ENCODE measurements at regions not wholly inside any gene's neighbourhood (a gene's known extent, or its start where the extent isn't known, plus 50 kb on each side); places are given as distances from the start of the nearest gene placed in this dataset.

DNA sequence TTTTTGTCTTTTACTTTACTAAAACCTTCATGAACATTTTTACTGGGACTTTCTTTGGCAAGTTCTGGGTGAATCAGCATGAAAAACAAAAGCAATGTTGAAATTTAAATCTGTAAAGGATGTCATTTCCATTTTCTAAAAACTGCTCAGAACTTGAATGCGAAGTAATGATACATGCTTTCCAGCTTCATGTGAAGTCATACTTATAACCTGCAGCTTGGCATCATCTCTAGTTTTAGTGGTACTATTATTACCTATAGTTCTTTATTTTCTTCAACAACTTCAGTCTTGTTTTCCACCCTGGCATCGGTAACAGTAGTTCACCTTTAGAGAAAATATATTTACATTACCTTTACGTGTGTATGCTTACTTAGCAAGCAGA, 421.4 kb upstream of the DIPK2B start:
- H3K9me3 ChIP-seq (ENCODE audit: control insufficient read depth, insufficient read depth, low read length), result peaks cover 2% of the 10 kb centered on the region; the same call in 1 of the 2 replicates
- H2BK20ac ChIP-seq (ENCODE audit: low read depth, low read length), result peak overlapping the region; percentile 89; the same call in 1 of the 2 replicates
- intact Hi-C loops (cut with micrococcal nuclease), result loop anchor here (2.0 to 5.0 kb wide), 2 partner anchors 121 to 300 kb away; no protein-coding TSS in a partner anchor
- TF ChIP-seq RCOR1 (IDR thresholded peaks at IDR 0.05; ENCODE audit: insufficient replicate concordance, low read length) (no peak), FOS (IDR thresholded peaks at IDR 0.05; ENCODE audit: low read depth, low read length) (no peak), CTCF (conservative IDR thresholded peaks at IDR 0.05; ENCODE audit: low read depth, low read length) (no peak), BHLHE40 (IDR thresholded peaks at IDR 0.05; ENCODE audit: low read depth, low read length) (no peak), POLR2A (IDR thresholded peaks at IDR 0.05; ENCODE audit: low read depth, low read length) (no peak), RAD21 (IDR thresholded peaks at IDR 0.05; ENCODE audit: low read length) (no peak), SMC3 (IDR thresholded peaks at IDR 0.05; ENCODE audit: low read depth, low read length) (no peak), MAFK (IDR thresholded peaks at IDR 0.05; ENCODE audit: low read depth, low read length) (no peak), CEBPB (IDR thresholded peaks at IDR 0.05; ENCODE audit: low read depth, low read length) (no peak)
- TF ChIP-seq, protein P1, sequence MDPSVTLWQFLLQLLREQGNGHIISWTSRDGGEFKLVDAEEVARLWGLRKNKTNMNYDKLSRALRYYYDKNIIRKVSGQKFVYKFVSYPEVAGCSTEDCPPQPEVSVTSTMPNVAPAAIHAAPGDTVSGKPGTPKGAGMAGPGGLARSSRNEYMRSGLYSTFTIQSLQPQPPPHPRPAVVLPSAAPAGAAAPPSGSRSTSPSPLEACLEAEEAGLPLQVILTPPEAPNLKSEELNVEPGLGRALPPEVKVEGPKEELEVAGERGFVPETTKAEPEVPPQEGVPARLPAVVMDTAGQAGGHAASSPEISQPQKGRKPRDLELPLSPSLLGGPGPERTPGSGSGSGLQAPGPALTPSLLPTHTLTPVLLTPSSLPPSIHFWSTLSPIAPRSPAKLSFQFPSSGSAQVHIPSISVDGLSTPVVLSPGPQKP (IDR thresholded peaks at IDR 0.05; ENCODE audit: borderline replicate concordance, low read depth, low read length), result no peak
- H4K5ac ChIP-seq (ENCODE audit: low read depth, low read length), result peak overlapping the region; percentile 55; the same call in 1 of the 2 replicates
- peak overlapping the region; percentile 68 to 70 for H4K8ac ChIP-seq (ENCODE audit: low read depth in 2 of 2, low read length in 2 of 2)
- in situ Hi-C loops (cut with MboI; ENCODE audit: low sequenced_read_pairs), result no loop called here
- peak overlapping the region; percentile 74; the same call in 1 of the 2 replicates for H4K91ac ChIP-seq (ENCODE audit: insufficient read depth, low read depth, low read length)
- H3K79me1 ChIP-seq (ENCODE audit: low read depth in 1 of 2, low read length in 2 of 2), result no peaks in the 10 kb centered on the region
- H3K4ac ChIP-seq (ENCODE audit: low read depth, low read length), result peak overlapping the region; percentile 95; the same call in 1 of the 2 replicates
- ChIA-PET POLR2A (ENCODE audit: unreplicated experiment) (no interaction called here), CTCF (interaction anchor here (0.7 kb wide), 1 partner anchor 105 kb away, joined by 3 read pairs; no protein-coding TSS in a partner anchor)
- DNase-seq (no peak), ATAC-seq (ENCODE audit: low read depth) (no peak)
- H2AK9ac ChIP-seq (replicated peaks; ENCODE audit: low read depth, low read length, poor library complexity), result no peak overlapping the region
- no peak overlapping the region for H2AFZ ChIP-seq (replicated peaks; ENCODE audit: low read length, poor library complexity)
- H3K56ac ChIP-seq (ENCODE audit: extremely low read depth, insufficient read depth, low read length), result peak overlapping the region; percentile 83
- peaks cover 2% of the 10 kb centered on the region; the same call in 1 of the 2 replicates for H3K4me1 ChIP-seq (ENCODE audit: control insufficient read depth, insufficient read depth, low read length)
- H3K23ac ChIP-seq (ENCODE audit: low read depth, low read length), result peak overlapping the region; percentile 92; the same call in 1 of the 2 replicates
- peak overlapping the region; percentile 91 for H3K18ac ChIP-seq (ENCODE audit: low read depth, low read length)
- H2AK5ac ChIP-seq (ENCODE audit: low read depth, low read length), result peak overlapping the region; percentile 90; the same call in 1 of the 2 replicates
- dilution Hi-C loops (cut with HindIII; ENCODE audit: low sequenced_read_pairs, unreplicated experiment), result no loop called here
- no CpG with 5 or more reads among the region's 3 CpGs for WGBS, 2 experiments (ENCODE audit: extremely low coverage in 2 of 2, insufficient read length in 1 of 2)
- H3K4me3 ChIP-seq (ENCODE audit: insufficient read depth, low read depth, low read length), result no peak overlapping the region
- H3K4me2 ChIP-seq (ENCODE audit: low read depth, low read length), result no peak overlapping the region
- no peaks in the 10 kb centered on the region for H3K36me3 ChIP-seq (ENCODE audit: control insufficient read depth, insufficient read depth, low read length)
- H2BK5ac ChIP-seq (ENCODE audit: low read depth, low read length, poor library complexity, severe bottlenecking), result peak overlapping the region; percentile 94
- peak overlapping the region; percentile 94 for H3K14ac ChIP-seq (replicated peaks; ENCODE audit: low read depth, low read length)
- H2BK120ac ChIP-seq (ENCODE audit: low read depth, low read length), result peak overlapping the region; percentile 98
- BruUV-seq (replicated peaks), result no TSS peak
- peaks cover 2% of the 10 kb centered on the region; the same call in 1 of the 2 replicates for H3K9me1 ChIP-seq (ENCODE audit: insufficient read depth, low read length)
- no peaks in the 10 kb centered on the region for H4K20me1 ChIP-seq (ENCODE audit: insufficient read depth, low read length)
- 0 out of 2 replicates have a peak overlapping the region, but pooled peaks have one; percentile 6 for H3K9ac ChIP-seq (ENCODE audit: low read depth, low read length)
- H3K27ac ChIP-seq (ENCODE audit: insufficient read depth, low read length), result peak overlapping the region; percentile 78
- H3K27me3 ChIP-seq (ENCODE audit: control insufficient read depth, insufficient read depth, low read length), result no peaks in the 10 kb centered on the region
- H2BK15ac ChIP-seq (ENCODE audit: low read depth, low read length), result 0 out of 3 replicates have a peak overlapping the region, but pooled peaks have one; percentile 69

All from IMR-90 (cell line).